Suppressor macrophage (primary cell): ENCODE measurements at regions not wholly inside any gene's neighbourhood (a gene's known extent, or its start where the extent isn't known, plus 50 kb on each side); places are given as distances from the start of the nearest gene placed in this dataset.
"Not testable (repeated sequence)": the region's sequence is repeated elsewhere in the genome, so short reads cannot be mapped to it uniquely, and the experiment has no call there.

Source experiments
- DNase-seq, 4 experiments: peaks; one replicate each; pipeline ENCODE4 v3.0.0-alpha.2; 2020 to 2022

DNA sequence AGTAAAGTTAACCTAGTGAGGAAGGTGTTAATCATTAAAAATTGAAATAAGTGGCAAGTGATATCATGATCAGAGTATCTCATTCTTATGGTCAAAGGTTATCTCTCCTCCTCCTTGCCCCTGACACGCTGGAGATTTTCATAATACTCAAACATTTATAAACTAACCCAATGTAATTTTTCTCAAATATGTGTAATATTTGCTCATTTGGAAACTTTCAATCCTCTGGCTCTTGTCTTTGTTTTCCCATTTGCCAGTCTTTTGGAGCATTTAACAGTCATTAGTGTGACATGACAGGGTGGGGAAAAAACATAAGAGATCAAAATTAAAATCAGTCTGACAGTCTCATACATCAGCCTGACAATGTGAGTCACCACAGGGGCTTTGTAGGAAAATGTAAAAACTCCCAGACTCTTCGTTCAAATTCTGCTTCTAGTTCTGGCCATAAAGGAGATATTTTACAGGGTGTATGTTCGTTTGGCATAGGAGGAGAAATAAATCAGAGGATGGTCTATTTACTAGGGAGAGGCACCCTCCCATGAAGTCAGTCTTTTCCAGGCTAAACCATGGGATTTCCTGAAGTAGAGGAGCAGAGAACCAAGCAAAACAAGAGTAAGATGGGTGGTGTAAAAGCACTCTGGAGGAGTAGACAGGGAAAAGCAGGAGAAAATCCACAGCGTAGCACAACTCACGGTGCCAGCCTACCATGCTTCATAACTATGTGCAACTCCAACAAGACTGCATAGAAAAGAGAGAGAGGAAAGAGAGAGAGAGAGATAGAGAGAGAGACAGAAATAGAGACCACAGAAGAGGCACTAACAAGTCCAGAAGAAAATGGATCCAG, 369.2 kb upstream of the PDE3A start:
- no peak for DNase-seq

DNA sequence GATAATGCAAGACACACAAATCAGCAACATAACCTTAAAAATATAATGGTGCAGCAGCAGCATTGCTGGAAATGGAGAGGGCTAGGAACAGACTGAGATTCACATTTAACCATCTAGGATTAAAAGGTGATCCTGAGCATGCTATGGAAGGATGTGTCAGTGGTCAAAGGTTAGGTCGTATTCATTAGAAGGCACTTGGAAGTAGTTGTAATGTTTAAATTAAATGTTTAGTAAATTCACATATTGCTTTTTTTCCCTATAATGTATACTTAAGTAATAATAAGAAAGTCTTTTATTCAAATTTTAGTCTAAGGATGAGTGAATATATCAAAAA, 368.6 kb upstream of the PDE3A start:
- DNase-seq: no peak

DNA sequence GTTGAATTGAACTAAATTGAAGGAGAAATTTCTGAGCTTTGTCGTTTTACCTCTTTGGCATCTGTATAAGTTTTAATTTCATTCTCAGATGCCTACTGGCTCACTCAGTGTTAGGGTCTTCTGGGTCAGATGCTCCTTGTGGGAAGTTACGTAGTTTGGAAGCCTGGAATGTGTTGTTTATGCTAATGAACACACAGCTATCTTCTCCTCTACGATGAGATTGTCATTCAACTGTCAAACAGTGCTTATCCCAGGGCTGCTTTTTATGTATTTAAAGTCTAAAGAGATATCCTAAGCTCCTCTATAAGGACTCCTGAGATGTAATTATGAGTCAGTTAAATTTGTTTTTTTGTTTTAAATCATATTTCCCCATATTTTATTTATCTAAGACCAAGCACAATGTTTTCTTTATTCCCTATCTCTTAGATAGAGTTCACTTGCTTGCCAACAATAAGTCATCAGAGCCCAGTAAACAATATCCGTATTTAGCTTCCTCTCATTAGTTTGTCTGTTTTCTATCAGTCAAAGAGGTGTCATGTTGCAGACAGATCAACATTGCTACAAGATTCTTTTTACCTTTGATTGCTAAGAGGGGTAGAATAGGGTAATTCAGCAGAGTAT, 368.0 kb upstream of the PDE3A start:
- no peak for DNase-seq

DNA sequence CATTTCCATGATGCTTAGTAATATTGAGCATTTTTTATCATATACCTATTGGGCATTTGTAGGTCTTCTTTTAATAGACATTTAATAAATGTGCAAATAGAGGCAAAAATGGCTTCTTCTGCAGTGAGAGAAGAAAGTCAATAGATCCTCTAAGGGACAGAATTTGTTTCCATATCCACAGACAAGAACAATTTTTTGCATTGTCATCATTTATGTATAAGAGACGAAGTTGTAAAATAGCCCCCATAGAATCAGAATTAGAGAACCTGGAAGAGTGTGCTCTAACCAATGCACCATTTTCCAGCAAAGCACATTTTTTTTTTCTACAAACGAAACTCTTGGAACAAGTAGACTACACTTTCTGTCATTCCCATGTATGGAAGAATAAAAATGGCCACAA, 365.1 kb upstream of the PDE3A start:
- DNase-seq: no peak

DNA sequence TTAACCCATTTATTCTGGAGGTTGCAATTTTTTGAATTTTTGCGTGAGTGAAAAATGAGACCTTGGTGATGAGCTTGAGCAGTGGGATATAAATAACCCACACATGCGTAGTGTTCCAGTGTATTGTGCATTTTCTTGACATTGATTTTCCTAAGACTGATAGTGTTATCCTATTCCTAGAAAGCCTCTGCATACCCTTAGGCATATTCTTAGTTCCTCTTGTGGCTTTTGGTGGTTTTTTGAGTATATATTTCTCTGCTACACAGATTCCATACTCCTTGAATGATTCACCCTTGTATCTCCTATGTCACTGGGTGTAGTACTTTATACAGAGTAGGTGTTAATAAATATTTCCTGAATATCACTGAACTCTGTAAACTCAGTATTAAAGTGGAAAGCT, 363.4 kb upstream of the PDE3A start:
- no peak for DNase-seq

DNA sequence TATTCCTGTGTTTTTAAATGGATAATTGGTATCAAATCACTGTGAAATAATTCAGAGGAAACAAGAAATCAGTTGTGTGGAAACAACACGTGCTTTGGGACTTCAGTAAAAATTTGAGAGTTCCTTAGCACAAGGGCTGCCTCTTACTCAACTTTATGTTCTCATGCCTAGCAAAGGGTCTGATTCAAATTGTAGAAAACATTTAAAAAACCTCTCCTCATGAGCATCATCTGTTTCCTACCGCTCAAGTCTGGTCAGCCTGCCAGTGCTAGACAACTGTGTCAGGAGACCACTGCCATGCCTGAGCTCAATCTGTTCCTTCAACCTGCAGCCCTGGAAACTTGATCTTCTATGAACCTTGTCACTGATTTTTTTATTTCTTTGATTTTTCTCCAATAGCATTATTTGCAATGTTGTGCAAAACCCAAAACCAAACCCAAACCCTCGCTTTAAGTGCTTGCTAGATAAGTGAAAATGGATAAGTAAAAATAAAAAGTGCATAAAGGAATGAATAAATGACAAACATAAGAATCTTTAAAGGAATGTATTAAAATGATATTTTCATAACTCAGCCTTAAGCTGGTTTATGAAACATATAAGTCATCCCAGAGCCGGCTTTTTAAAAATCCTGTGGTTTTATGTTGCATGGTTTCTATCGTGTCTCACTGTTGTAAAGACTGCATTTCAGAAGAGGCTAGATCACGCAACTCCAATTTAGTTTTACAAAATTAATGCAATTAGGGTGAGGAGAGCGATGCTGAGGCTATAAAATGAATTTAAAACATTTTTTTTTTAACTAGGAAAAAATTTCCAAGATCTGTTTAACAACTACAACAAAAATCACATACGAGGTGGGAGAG, 361.2 kb upstream of the PDE3A start:
- DNase-seq: no peak

DNA sequence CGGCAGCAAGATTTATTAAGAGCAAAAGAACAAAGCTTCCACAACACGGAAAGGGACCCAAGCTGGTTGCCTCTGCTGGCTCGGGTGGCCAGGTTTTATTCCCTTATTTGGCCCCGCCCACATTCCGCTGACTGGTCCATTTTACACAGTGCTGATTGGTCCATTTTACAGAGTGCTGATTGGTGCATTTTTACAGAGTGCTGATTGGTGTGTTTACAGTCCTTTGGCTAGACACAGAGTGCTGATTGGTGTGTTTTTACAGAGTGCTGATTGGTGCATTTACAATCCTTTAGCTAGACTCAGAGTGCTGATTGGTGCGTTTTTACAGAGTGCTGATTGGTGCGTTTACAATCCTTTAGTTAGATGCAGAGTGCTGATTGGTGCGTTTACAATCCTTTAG, 358.4 kb upstream of the PDE3A start:
- not testable (repeated sequence) for DNase-seq

DNA sequence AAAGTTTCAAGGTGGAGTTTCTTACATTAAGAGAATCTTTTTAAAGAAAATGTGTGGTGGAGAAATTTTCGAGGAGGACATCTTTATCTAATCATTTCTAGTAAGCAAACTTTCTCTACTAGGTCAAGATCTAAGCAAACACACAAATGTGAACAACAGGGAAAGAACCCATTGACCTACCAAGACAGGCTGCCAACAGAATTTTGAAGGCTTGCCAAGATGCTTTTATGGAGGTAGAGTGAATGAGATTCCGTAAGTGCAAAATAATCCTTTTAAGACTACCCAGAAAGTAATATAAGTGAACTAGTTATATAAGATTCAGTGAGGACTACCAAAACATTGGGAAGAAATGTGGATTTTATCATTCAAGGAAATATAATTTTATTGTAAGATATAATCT, 357.1 kb upstream of the PDE3A start:
- no peak for DNase-seq

DNA sequence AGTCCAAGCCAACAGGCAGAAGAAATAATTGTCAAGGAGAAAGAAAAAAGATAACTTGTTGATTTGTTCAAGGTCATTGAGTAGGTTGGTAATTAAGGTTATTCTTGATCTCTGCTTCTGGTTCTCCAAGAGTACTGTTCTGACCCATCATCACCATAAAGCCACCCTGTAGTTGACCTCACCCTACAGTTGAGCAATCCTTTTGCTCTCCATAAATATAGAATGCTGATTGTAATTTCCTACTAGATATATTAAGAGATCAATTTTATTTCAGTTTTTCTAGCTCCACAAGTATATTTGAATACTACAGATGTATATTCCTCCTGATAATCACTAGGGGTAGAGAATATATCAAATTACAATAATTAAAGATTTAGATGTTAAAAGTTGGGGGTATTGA, 350.5 kb upstream of the PDE3A start:
- DNase-seq: no peak

DNA sequence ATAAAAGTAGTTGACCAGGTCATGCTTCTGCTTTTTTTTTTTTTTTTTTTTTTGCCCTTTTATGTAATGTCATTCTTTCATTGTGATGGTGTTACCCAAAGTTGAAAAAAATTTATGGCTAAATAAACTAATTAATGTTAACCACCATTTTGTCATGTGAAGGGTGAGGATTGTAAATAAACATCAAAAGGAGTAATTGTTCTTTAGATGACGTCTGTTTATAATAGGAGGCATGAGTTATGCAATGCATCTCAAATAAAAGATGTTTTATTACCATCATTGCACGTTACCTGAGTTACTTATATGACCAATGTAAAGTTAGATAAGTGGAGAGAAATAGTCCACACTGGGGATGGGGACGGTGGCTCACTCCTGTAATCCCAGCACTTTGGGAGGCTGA, 349.9 kb upstream of the PDE3A start:
- DNase-seq: no peak

DNA sequence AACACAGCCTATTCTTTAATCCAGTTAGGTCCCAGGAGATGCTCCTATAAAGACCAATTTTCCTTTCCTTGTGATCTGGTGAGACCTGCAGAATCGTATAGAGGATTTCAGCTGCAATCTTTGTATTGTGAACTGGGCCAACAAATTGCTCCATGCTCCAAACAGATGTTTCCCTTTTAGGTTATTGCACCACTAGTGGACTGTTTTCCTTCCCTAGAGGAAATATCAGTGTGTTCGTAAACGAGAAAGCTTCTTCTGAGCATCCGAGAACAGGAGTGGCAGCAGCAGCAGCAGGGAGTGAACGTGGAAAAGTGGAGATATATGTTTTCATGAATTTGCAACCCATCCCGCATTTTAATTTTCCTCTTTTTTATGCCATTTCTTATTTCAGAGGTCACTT, 344.1 kb upstream of the PDE3A start:
- peak; percentile 5 to 56 (median 26) for DNase-seq

DNA sequence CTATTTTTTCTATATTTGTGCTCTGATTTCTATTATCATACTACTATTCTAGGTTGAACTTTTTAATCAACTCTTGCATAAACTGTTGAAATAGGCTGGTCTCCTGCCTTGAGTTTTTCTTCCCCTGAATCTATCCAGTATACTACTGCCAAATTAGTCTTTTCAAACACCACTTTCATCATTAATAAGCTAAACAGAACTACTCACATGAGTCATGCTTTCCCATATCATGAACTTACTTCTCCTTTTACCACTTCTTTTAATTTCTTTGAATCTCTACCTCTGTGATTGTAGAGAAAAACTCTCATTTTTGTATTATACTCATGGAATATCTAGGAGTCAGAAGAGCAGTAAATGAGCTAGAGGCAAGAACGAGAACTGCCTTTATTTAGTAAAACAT, 340.3 kb upstream of the PDE3A start:
- DNase-seq: peak in 2 of 4 experiments; percentile 53 to 61

DNA sequence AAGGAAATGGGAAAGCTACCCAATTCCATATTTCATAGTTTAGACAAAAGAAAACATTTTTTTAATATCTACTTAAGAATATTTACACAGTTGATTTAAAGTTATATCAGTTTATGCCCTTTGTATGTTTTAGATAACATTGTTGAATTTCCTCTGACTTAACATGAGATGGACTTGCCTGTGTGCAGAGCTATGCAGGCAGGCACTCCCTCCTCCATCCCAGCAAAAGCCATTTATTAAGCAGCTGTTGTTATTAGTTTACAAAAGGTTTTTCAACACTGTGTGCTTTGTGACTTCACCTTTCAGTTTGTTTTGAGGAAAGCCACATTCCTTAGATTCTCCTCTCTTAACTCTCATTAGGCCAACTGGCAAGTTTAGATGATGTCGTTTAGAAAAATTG, 337.5 kb upstream of the PDE3A start:
- DNase-seq: no peak

DNA sequence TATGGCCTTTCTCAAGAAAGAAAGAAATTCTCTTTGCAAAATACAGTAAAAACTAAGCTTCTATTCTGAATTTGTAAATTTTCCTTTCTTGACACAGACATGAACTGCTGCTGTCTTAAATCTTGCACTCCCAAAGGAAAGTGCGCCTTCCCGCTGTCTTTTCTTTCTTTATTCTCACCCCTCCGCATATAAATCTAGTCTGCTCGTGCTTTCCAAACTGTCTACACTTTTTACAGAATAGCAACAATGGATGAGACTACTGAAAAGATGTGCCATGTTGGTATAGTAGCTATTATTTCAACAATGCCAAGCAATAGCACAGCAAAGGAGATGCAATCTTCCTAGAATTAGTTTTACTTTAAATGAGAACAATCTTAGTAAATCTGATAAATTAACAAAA, 328.8 kb upstream of the PDE3A start:
- no peak for DNase-seq

DNA sequence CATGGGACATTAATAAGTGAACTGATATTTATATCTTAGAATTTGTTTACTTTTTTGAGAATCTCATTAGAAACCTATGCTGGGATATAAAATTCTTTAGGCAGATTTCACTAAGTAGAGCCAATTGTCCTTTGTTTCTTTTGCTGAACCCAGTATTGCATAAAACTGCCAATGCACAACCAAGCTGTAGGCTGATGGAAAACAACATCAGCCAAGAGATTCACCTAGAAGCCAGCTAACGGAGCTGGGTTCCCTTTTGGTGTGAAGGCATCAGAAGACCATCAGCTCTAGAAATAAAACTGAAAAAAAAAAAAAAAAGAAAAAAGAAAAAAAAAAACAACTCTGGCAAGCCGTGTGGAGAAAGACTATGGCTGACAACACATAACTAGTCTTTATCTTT, 328.2 kb upstream of the PDE3A start:
- no peak for DNase-seq

DNA sequence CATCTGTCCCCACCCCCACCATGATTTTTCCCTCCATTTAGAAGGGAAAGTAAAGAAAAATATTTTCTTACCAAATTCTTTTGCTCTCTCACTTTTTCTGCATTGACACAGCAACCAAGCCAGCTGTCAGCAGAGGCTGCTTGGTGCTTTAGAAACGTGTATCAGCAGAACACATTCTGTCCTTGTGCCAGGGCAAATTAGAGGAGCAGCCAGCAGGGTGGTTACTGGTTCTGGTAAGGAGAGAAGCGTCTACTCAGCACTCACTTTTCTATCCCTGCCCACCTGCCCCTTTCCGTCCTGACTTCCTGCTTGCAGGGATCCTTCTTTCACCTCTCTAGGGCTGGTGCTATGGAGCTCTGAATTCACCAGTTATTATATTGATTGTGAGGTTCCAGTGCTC, 327.5 kb upstream of the PDE3A start:
- no peak for DNase-seq

DNA sequence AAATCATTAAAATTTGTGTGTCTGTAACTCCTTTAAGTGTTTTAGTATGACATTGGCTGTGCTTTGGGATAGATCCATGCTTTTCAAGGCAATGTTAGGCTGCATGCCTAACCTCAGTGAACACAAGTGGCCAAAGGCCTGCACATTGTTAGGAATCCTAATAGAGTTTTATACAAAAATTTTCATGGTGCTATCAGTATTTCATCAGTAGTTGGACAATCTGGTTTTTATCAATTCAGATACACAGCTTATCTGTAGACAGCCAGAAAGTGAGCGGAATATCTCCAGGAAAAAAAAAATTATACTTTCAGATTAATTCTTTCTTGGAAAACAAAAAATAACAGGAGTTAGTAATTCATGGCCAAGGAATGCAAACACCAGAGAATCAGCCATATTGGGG, 324.0 kb upstream of the PDE3A start:
- no peak for DNase-seq

DNA sequence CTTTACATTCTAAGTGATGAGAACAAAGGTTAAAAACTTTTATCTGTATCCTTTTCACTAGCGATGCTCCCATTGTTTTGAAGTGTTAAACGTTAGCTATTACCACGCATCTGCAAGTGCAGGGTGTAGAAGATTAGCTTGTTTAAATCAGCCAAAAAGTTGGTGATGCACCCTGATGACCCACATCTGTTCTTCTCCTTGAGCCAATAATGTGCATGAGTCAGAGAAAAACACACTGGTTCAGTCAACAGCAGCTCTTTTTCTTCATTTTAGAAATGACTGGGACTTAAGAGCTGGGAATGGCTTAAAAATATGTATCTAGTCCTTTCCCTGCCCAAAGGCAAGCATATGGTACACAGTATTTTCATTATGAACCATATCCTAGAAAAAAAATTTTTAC, 323.5 kb upstream of the PDE3A start:
- DNase-seq: no peak

DNA sequence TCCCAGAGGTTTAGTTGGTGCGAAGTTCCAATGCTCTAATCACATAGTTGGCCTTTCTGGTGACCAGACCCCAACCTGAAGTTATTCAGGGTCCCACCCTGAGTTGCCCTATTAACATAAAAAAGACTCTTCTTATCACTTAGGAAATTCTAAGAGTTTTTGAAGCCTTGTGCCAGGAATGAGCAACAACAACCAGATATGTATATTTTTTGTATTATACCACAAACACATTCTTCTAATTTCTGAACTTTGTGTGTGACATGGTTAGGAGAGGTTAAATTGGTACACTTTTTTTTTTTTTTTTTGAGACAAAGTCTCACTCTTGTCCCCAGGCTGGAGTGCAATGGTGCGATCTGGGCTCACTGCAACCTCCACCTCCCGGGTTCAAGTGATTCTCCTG, 320.4 kb upstream of the PDE3A start:
- no peak for DNase-seq

DNA sequence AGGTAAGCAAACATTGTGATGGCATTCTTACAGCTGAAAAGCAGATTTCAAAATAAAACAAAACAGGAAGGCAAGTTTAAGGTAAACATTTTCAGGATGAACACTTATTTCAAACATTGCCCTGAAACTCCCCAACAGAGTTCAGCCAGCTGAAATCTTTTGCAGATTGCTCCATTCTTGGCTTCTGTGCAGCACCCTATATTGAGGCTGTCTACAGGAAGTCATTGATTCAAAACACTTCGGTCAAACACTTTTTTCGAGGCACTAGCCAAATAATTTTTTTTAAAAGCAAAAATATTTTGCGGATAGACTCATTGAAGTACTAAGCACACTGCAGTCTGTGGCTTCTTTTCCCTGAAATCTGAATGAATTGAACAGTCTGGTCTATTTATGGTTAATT, 318.1 kb upstream of the PDE3A start:
- DNase-seq: no peak

DNA sequence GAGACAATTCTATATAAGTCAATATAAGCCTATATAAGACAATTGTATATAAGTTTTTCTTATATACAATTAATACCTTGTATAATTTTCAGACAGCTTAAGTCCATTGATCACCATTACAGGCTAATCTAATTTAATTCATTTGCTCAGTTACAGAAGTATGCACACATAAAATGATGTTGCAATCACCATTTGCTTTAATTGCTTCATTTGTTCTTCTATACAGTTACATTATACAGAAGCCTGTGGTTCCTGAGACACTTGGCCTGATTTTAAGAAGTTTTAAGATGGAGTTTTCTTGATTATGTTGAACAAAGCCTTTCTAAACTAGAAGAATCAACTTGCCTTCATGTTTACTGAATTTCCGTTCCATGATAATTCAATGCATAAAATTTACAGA, 314.6 kb upstream of the PDE3A start:
- DNase-seq: no peak

DNA sequence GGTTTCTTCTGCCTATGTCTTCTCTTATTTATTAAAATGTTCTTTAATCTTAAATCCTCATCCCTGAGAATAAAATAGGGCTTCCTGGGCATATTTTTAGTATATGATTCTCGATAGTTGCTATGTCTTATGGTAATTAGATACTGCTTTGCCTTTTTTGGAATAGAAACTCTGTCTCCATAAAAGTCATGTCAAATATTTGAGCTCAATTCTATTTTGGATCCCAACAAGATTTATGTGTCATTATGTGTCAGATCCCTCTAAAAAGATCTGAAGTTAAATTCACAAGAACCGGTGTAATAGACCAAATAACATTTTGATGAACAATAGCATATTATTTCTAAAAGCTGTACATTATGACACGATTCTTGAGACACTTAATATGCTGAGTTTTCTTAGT, 312.5 kb upstream of the PDE3A start:
- DNase-seq: no peak

DNA sequence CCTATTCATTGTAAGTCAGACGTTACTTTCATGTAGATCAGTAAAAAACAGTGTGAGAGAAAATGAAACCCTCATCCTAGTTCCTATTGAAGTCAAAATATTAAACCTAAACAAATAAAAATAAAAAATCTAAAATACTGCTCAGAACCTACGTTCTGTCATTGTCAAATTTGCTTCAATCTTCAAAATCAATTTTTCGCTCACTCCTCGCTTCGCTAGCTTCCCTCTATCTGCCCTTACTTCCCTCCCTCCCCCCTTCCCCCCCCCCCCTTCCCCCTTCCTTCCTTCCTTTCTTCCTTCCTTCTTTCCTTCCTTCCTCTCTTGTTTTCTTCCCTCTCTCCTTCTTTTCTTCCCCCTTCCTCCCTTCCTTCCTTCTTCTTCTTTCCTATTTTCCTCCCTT, 310.9 kb upstream of the PDE3A start:
- DNase-seq: no peak

DNA sequence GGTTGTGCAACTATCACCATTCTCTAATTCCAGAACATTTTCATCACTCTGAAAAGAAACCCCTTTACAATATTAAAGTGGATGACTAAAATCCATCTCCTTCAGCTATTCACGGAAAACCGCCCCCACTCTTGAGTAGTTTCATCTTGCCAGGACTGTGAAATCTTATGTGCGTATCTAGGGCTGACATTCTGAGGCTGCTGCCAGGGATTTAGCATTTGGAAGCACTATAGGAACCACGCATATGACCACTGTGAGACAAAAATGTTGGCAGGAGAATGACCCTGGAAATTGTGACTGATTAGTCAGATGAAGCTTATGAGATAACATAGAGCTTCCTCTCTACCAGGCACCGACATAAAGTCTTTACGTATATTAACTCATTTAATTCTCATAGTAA, 305.2 kb upstream of the PDE3A start:
- no peak for DNase-seq
